ENCODE measurements at regions not wholly inside any gene's neighbourhood (a gene's known extent, or its start where the extent isn't known, plus 50 kb on each side); places are given as distances from the start of the nearest gene placed in this dataset.
"Not testable (repeated sequence)": the region's sequence is repeated elsewhere in the genome, so short reads cannot be mapped to it uniquely, and the experiment has no call there.

- not testable (repeated sequence) for H3K4me3 ChIP-seq (ENCODE audit: low read depth, low read length)
Observed at GRCh38 chr14:34381304-34381703, 80.7 kb downstream of the SPTSSA start.

GRCh38 chr14:34380471-34380845 lies 81.6 kb downstream of the SPTSSA start:
- H3K4me3 ChIP-seq (ENCODE audit: low read depth, low read length) = no peak overlapping the region

- H3K4me3 ChIP-seq (ENCODE audit: low read depth, low read length) = no peak overlapping the region
Observed at GRCh38 chr14:34379816-34380470, 82.1 kb downstream of the SPTSSA start.

- H3K4me3 ChIP-seq (ENCODE audit: low read depth, low read length) = no peak overlapping the region
Observed at GRCh38 chr14:34376649-34377267, 85.3 kb downstream of the SPTSSA start.

- no peak overlapping the region for H3K4me3 ChIP-seq (ENCODE audit: low read depth, low read length)
Observed at GRCh38 chr14:34374998-34375740, 86.9 kb downstream of the SPTSSA start.

GRCh38 chr14:34373191-34373590 lies 88.8 kb downstream of the SPTSSA start:
- H3K4me3 ChIP-seq (ENCODE audit: low read depth, low read length) = no peak overlapping the region

- no peak overlapping the region for H3K4me3 ChIP-seq (ENCODE audit: low read depth, low read length)
Observed at GRCh38 chr14:34372786-34373185, 89.3 kb downstream of the SPTSSA start.

GRCh38 chr14:34369648-34370030 lies 92.4 kb downstream of the SPTSSA start:
- no peak overlapping the region for H3K4me3 ChIP-seq (ENCODE audit: low read depth, low read length)

- no peak overlapping the region for H3K4me3 ChIP-seq (ENCODE audit: low read depth, low read length)
Observed at GRCh38 chr14:34368971-34369647, 92.9 kb downstream of the SPTSSA start.

- no peak overlapping the region for H3K4me3 ChIP-seq (ENCODE audit: low read depth, low read length)
Observed at GRCh38 chr14:34368115-34368970, 93.7 kb downstream of the SPTSSA start.

GRCh38 chr14:34365309-34365915 lies 96.6 kb downstream of the SPTSSA start:
- no peak overlapping the region for H3K4me3 ChIP-seq (ENCODE audit: low read depth, low read length)

- no peak overlapping the region for H3K4me3 ChIP-seq (ENCODE audit: low read depth, low read length)
Observed at GRCh38 chr14:34364201-34364600, 97.8 kb downstream of the SPTSSA start.

- no peak overlapping the region for H3K4me3 ChIP-seq (ENCODE audit: low read depth, low read length)
Observed at GRCh38 chr14:34363733-34364134, 98.3 kb downstream of the SPTSSA start.

- no peak overlapping the region for H3K4me3 ChIP-seq (ENCODE audit: low read depth, low read length)
Observed at GRCh38 chr14:34362641-34363251, 99.3 kb downstream of the SPTSSA start.

- no peak overlapping the region for H3K4me3 ChIP-seq (ENCODE audit: low read depth, low read length)
Observed at GRCh38 chr14:34361504-34362011, 100.5 kb downstream of the SPTSSA start.

GRCh38 chr14:34359420-34360117 lies 102.5 kb downstream of the SPTSSA start:
- H3K4me3 ChIP-seq (ENCODE audit: low read depth, low read length) = no peak overlapping the region

- no peak overlapping the region for H3K4me3 ChIP-seq (ENCODE audit: low read depth, low read length)
Observed at GRCh38 chr14:34356264-34356654, 105.8 kb downstream of the SPTSSA start.

- H3K4me3 ChIP-seq (ENCODE audit: low read depth, low read length) = no peak overlapping the region
Observed at GRCh38 chr14:34355584-34356263, 106.3 kb downstream of the SPTSSA start.

- H3K4me3 ChIP-seq (ENCODE audit: low read depth, low read length) = no peak overlapping the region
Observed at GRCh38 chr14:34354556-34354955, 107.5 kb downstream of the SPTSSA start.
